PC-3 (cell line): ENCODE measurements at regions not wholly inside any gene's neighbourhood (a gene's known extent, or its start where the extent isn't known, plus 50 kb on each side); places are given as distances from the start of the nearest gene placed in this dataset.

Source experiments
- ATAC-seq: fragments of 200-7000 bp; cut with Tn5 transposase; 2 replicates; pipeline ENCODE4 v1.9.1; 2020; ENCODE audit warnings: mild to moderate bottlenecking, moderate library complexity
- BruUV-seq: library from RNA; stranded (reverse); fragments of 400-500 nt; replicated peaks from 2 replicates; lab custom pipeline; 2021; lab: Mats Ljungman, UMichigan
- CTCF ChIA-PET: fragments of 300-600 bp; sonication (Branson Sonifier 250); formaldehyde crosslinking; loops from one replicate; lab custom pipeline; 2022; ENCODE audit warnings: antibody characterized with exemption; lab: Charles Lee
- POLR2A ChIA-PET: fragments of 300-600 bp; sonication (Branson Sonifier 250); formaldehyde crosslinking; loops from one replicate; lab custom pipeline; 2022; ENCODE audit warnings: antibody characterized with exemption; ENCODE audit not compliant: unreplicated experiment; lab: Charles Lee
- DNase-seq: peaks from one replicate; pipeline ENCODE4 v3.0.0-alpha.2; 2015
- H2AFZ ChIP-seq: fragments of 300-600 bp; sonication (generic); 2 replicates; pipeline ENCODE4 v1.6.0; 2016; ENCODE audit warnings: antibody characterized with exemption, low read length
- H3F3A ChIP-seq: fragments of 300-600 bp; sonication (generic); one replicate; pipeline ENCODE4 v1.6.0; 2017; ENCODE audit warnings: antibody characterized with exemption, low read length, control low read depth, mild to moderate bottlenecking; ENCODE audit not compliant: unreplicated experiment
- H3K27ac ChIP-seq: fragments of 300-600 bp; sonication (generic); 2 replicates; pipeline ENCODE4 v1.5.1; 2016; ENCODE audit warnings: mild to moderate bottlenecking, low read length
- H3K27me3 ChIP-seq: fragments of 300-600 bp; sonication (generic); 2 replicates; pipeline ENCODE4 v1.6.1; 2016; ENCODE audit warnings: low read length, mixed read lengths
- H3K36me3 ChIP-seq: fragments of 300-600 bp; sonication (generic); 2 replicates; pipeline ENCODE4 v1.6.1; 2016; ENCODE audit warnings: low read depth, mixed run types, low read length, mixed read lengths
- H3K4me1 ChIP-seq: fragments of 300-600 bp; sonication (generic); 2 replicates; pipeline ENCODE4 v1.5.1; 2016; ENCODE audit warnings: low read length; ENCODE audit not compliant: insufficient read depth
- H3K4me2 ChIP-seq: fragments of 300-600 bp; sonication (generic); 2 replicates; pipeline ENCODE4 v1.6.0; 2016; ENCODE audit warnings: low read length
- H3K4me3 ChIP-seq: fragments of 300-600 bp; sonication (generic); 2 replicates; pipeline ENCODE4 v1.5.1; 2016; ENCODE audit warnings: mild to moderate bottlenecking, low read length, mixed read lengths
- H3K79me2 ChIP-seq: fragments of 300-600 bp; sonication (generic); 2 replicates; pipeline ENCODE4 v1.6.1; 2017; ENCODE audit warnings: low read length, mixed read lengths
- H3K9ac ChIP-seq: fragments of 300-600 bp; sonication (generic); 2 replicates; pipeline ENCODE4 v1.6.0; 2016; ENCODE audit warnings: mild to moderate bottlenecking, low read length
- H3K9me2 ChIP-seq: fragments of 300-600 bp; sonication (generic); replicated peaks from 2 replicates; pipeline ENCODE4 v1.6.1; 2016; ENCODE audit warnings: mixed run types, low read length, mixed read lengths
- H3K9me3 ChIP-seq: fragments of 300-600 bp; sonication (generic); 2 replicates; pipeline ENCODE4 v1.6.1; 2016; ENCODE audit warnings: low read length, mixed read lengths
- H4K20me1 ChIP-seq: fragments of 300-600 bp; sonication (generic); 2 replicates; pipeline ENCODE4 v1.6.1; 2016; ENCODE audit warnings: low read length, mixed read lengths
- EZH2 ChIP-seq: fragments of 300-600 bp; sonication (generic); IDR thresholded peaks from one replicate; pipeline ENCODE4 v1.6.1; 2017; ENCODE audit warnings: antibody characterized with exemption, mild to moderate bottlenecking, low read length; ENCODE audit not compliant: unreplicated experiment
- EZH2phosphoT487 ChIP-seq: fragments of 300-600 bp; sonication (generic); IDR thresholded peaks from 2 replicates; pipeline ENCODE4 v1.6.1; 2018; ENCODE audit warnings: mild to moderate bottlenecking, antibody characterized with exemption, low read length, borderline replicate concordance
- intact Hi-C: fragments of 100-400 bp; cut with micrococcal nuclease; formaldehyde crosslinking; loops from 2 replicates; pipeline ENCODE4 v1.9.0; 2023
- TF ChIP-seq, protein P1 (sequence below): fragments of 300-600 bp; sonication (generic); conservative IDR thresholded peaks from 2 replicates; pipeline ENCODE4 v1.5.1; 2017; ENCODE audit warnings: antibody characterized with exemption, low read depth, mild to moderate bottlenecking, low read length

DNA sequence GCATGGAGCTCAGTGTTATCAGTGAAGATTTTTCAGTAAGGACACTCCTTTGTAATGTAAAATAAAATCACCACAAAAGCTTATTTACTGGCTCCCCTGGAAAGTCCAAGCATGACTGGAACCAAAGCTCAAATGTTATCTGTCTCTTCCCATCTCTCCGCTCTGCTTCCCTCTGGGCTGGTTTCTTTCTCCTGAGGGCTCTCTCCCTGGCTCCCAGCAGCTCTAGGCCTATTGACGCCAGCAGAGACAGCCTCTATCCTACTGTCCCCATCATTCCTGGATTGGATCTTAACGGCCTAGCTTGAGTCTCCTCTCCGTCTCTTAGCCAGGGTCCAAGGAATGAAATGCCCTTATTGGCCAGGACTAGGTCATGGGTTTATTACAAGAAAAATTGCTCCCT lies 86.1 kb downstream of the TMEM167A start:
- Histone ChIP-seq H3K27me3 (no peaks in the 10 kb centered on the region), H3K9me3 (no peaks in the 10 kb centered on the region), H3K79me2 (no peaks in the 10 kb centered on the region), H3K9ac (peak overlapping the region; percentile 39), H4K20me1 (no peaks in the 10 kb centered on the region), H3K9me2 (no peaks in the 10 kb centered on the region), H3F3A (no peaks in the 10 kb centered on the region), H2AFZ (peak overlapping the region; percentile 51), H3K4me3 (no peak overlapping the region), H3K27ac (peak overlapping the region; percentile 80), H3K4me1 (peaks cover 23% of the 10 kb centered on the region), H3K36me3 (no peaks in the 10 kb centered on the region), H3K4me2 (peak overlapping the region; percentile 19)
- POLR2A ChIA-PET = no interaction called here
- TSS peak; percentile 62 for BruUV-seq
- ATAC-seq (no peak), DNase-seq (no peak)
- intact Hi-C loops = loop anchor here (5.0 to 10.0 kb wide), 4 partner anchors 349 to 636 kb away; partner anchors contain the start of gene VCAN
- no peak for TF ChIP-seq EZH2
- TF ChIP-seq, protein P1, sequence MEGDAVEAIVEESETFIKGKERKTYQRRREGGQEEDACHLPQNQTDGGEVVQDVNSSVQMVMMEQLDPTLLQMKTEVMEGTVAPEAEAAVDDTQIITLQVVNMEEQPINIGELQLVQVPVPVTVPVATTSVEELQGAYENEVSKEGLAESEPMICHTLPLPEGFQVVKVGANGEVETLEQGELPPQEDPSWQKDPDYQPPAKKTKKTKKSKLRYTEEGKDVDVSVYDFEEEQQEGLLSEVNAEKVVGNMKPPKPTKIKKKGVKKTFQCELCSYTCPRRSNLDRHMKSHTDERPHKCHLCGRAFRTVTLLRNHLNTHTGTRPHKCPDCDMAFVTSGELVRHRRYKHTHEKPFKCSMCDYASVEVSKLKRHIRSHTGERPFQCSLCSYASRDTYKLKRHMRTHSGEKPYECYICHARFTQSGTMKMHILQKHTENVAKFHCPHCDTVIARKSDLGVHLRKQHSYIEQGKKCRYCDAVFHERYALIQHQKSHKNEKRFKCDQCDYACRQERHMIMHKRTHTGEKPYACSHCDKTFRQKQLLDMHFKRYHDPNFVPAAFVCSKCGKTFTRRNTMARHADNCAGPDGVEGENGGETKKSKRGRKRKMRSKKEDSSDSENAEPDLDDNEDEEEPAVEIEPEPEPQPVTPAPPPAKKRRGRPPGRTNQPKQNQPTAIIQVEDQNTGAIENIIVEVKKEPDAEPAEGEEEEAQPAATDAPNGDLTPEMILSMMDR = no peak
- TF ChIP-seq EZH2phosphoT487 = no peak
- CTCF ChIA-PET = no interaction called here

- H3K4me3 ChIP-seq = no peak overlapping the region
- intact Hi-C loops = no loop called here
- BruUV-seq = no TSS peak
- H3F3A ChIP-seq = no peaks in the 10 kb centered on the region
- no peak overlapping the region for H2AFZ ChIP-seq
- no peak overlapping the region for H3K9ac ChIP-seq
- H3K4me2 ChIP-seq = no peak overlapping the region
- no peak for DNase-seq
- no peak for ATAC-seq
- TF ChIP-seq EZH2phosphoT487 (no peak), EZH2 (no peak)
- TF ChIP-seq, protein P1 = no peak
- H3K27ac ChIP-seq = no peak overlapping the region
- no peaks in the 10 kb centered on the region for H3K9me2 ChIP-seq
- no peaks in the 10 kb centered on the region for H3K9me3 ChIP-seq
- ChIA-PET POLR2A (no interaction called here), CTCF (no interaction called here)
- H3K79me2 ChIP-seq = no peaks in the 10 kb centered on the region
- no peaks in the 10 kb centered on the region for H4K20me1 ChIP-seq
- H3K27me3 ChIP-seq = no peaks in the 10 kb centered on the region
- H3K36me3 ChIP-seq = no peaks in the 10 kb centered on the region
- H3K4me1 ChIP-seq = peaks cover 36% of the 10 kb centered on the region
Observed at GRCh38 chr5:82987188-82987587, 90.0 kb downstream of the TMEM167A start.

- Histone ChIP-seq H4K20me1 (no peaks in the 10 kb centered on the region), H3K36me3 (no peaks in the 10 kb centered on the region), H3K4me2 (no peak overlapping the region), H2AFZ (no peak overlapping the region), H3K27me3 (no peaks in the 10 kb centered on the region), H3F3A (no peaks in the 10 kb centered on the region), H3K4me3 (no peak overlapping the region), H3K9ac (no peak overlapping the region), H3K9me3 (no peaks in the 10 kb centered on the region), H3K27ac (no peak overlapping the region), H3K4me1 (peaks cover 28% of the 10 kb centered on the region), H3K9me2 (no peaks in the 10 kb centered on the region), H3K79me2 (no peaks in the 10 kb centered on the region)
- POLR2A ChIA-PET = no interaction called here
- TF ChIP-seq, protein P1 = no peak
- TF ChIP-seq EZH2phosphoT487 = no peak
- no peak for TF ChIP-seq EZH2
- CTCF ChIA-PET = no interaction called here
- DNase-seq (no peak), ATAC-seq (no peak)
- intact Hi-C loops = no loop called here
- BruUV-seq = no TSS peak
Observed at GRCh38 chr5:82986404-82986803, 90.8 kb downstream of the TMEM167A start.
